Posterior vena cava (tissue), 2 donors: ENCODE measurements at regions not wholly inside any gene's neighbourhood (a gene's known extent, or its start where the extent isn't known, plus 50 kb on each side); places are given as distances from the start of the nearest gene placed in this dataset.
"Not testable (repeated sequence)": the region's sequence is repeated elsewhere in the genome, so short reads cannot be mapped to it uniquely, and the experiment has no call there.

Experiments
- DNase-seq: peaks from one replicate; pipeline ENCODE4 v3.0.0-alpha.2; 2020; ENCODE audit warnings: low spot score
- intact Hi-C, 2 donors: fragments of 100-400 bp; cut with DNase I; formaldehyde crosslinking; loops; one replicate each; pipeline versions ENCODE4 v1.14.1 to v1.14.2; 2022 to 2023
- donor health status: DM: yes; HTN: yes; CAD: no.
- donor health status: DM: yes; HTN: yes; CAD: no.

DNA sequence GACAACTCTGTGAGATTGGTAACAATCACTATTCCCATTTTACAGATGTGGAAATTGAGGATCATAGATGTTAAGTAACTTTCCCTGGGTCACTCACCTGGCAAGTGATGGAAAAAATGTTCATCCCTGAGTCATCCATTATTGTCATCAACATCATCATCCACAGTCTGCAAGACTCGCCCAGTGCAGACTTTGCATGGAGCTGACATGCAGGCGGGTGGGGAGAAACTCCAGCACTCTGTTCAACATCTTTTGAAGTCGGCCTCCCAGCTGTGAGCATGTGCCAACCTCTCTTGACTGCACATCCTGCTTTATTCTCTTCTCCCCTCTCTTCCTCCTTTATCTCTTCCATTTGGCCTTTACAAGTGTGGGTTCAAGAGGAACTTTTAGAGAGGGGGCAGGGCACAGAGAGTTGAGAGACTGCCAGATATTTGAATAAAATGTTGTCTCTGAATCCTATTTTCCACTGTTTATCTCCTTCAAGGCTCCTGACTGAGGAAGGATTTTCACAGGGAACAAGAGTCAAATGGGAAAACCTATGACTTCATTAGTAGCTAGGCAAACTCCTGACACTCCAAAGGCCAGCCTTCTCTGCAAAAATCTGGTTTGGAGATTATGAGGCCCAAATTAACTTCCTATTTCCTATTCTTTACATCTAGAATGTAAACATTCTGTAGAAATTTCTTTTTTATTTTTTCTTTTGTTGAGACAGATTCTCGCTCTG lies 283.7 kb upstream of the PODXL start:
- intact Hi-C loops: no loop called here
- DNase-seq: no peak

DNA sequence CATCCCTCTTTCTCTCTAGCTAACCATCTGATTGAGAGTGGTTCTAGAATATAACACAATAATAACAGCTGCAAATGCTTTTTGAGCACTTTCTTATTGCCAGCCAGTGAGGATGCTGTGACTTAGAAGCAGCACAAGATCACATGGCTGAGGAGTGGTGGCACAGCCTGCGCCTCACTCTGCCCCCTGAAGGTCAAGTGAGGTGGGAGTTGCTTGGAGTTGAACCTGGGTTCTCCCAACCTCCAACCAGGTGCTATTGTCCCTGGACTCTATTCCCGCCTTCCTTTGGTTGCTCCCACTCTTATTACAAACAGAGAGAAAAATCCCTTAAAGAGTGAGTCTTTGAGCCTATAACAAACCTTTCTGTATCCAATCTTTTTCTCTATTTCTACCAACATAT lies 280.3 kb upstream of the PODXL start:
- no peak for DNase-seq
- intact Hi-C loops: no loop called here

DNA sequence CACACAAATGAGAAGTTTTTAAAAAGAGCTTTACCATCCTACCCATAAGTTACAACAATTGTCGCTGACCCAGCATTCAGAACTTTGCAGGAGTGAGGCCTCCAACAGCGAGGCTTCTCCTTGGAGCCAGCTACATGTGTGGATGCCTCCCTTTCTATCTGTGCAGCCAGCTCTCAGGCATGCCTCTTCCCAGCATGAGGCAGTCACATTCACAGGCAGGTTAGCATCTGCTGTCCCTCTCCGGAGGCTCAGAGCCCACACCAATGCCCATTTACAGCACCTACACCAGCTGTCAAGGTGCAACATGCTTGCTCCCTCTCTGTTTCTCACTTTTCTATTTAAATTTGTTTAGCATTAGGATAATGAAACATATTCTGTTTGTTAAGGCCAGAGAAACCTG lies 278.7 kb upstream of the PODXL start:
- intact Hi-C loops: no loop called here
- no peak for DNase-seq

DNA sequence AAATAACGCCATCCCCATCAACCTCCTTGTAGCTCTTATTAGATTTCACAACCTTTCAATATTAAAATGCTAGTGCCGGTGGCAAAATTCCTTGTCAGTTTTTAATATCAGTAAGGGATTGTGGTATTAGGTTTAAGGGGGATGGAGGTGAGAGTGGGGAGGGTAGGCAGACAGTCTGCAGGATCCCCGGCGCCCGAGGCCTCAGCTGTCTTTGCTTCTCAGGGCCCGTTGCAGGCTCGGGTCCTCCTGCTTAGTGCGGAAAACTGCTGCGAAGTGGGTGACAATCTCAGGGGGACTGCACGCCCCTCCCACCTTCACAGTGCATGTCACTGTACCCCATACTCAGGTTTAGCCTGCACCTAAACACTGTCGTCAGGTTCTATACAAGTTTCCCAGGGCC lies 274.3 kb upstream of the PODXL start:
- DNase-seq: no peak
- intact Hi-C loops: no loop called here

DNA sequence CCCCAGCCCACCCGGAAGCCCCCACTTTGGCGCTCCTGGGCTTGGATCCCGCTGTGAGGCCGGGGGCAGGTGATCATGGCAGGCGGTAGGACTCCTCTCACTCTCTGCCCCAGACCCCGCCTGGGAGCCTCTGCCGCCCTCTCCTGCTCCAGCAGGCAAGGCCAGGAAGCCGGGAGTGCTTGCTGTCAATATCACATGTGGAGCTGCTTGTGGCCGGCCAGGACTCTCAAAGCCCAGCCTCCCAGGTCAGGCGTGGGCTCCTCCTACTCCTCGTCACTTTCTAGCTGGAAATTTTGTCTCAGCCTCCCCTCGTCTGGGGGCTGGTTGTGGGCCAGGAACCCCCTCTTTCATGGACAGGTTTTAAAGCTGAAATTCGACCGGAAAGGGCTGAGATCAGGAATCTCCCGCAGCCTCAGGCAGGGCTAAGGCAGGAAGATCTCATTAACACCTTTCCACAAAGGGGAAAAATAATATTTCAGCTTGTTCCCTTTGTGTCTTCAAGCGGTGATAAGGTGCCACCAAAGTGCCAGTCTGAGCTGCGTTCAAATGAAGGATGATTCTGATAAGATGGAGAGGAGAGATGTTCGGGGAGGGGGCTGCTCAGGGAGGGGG lies 273.6 kb upstream of the PODXL start:
- intact Hi-C loops: no loop called here

DNA sequence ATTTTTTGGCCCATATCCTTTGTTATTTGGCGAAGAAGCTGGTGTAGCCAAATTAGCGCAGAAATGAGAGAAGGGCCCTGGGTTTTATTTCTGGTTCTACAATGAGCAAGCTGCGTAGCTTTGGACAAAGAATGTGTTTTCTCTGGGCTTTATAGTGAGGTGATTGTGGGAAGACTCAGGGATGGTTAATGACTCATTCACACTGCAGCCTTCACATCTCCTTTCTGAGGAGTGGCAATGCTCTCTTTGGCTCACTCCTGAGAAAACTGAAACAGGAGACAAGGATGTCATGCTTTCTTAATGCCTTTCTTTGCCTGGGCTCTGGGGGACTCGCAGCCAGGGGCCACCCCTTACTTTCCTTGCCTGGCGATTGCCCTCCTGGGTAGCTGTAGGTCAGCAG lies 271.0 kb upstream of the PODXL start:
- DNase-seq: no peak
- intact Hi-C loops: no loop called here

More for the DNA sequence above, 273.6 kb upstream of the PODXL start:
- no peak for DNase-seq

DNA sequence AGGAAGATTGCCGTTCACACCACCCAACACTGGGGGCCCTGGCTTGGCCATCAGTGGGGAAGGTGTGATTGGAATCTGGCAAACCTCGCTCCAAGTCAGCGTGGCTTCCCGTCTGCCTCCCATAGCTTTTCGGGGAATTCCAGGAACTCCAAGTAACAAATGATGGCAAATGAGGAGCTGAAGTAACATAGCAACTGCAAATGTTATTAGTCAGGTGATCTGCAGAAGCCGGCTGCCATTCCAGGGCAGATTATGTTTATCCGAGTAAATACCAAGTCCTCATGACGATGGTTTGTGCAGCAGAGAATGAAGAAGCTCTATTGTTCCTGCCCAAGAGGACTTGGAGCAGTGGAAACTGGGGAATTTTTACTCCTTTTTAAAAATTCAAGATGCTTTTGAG lies 270.5 kb upstream of the PODXL start:
- intact Hi-C loops: no loop called here
- DNase-seq: no peak

DNA sequence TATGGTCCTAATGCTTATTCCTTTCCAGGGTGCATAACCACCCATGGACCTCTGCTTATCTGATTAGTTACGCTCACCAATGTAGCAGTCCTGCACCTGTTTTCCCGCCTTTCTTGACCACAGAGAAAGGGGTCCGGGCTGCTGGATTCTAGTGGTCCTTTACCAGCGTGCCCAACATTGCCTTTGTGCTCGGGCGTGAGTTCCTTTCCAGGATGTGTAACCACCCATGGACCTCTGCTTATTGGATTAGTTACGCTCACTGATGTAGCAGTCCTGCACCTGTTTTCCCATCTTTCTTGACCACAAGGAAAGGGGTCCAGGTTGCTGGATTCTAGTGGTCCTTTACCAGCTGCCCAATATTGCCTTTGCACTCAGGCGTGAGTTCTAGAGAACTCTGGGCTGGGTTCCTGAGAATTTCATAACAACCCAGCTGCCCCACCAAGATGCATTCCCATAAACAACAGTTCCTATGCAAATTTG lies 267.6 kb upstream of the PODXL start:
- DNase-seq, intact Hi-C loops: not testable (repeated sequence)

DNA sequence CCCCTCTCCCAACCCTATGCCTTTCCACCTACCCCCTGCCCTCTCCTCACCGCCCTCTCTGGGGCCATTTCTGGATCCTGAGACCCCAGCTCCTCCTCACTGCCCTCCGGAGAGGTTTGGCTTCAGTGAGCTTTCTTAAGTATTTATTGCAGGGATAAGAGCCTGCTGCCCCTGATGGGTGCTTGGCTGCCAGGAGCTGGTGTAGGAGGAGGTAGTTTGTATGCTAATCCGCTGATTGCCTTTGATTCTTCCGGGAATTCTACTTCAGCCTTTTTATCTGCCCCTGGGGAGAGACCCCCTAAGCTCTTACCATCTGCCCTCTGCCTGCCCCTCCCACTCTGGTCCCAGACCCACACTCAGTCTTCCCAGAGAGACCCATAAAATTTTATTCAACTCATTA lies 263.5 kb upstream of the PODXL start:
- no peak for DNase-seq
- intact Hi-C loops: no loop called here

DNA sequence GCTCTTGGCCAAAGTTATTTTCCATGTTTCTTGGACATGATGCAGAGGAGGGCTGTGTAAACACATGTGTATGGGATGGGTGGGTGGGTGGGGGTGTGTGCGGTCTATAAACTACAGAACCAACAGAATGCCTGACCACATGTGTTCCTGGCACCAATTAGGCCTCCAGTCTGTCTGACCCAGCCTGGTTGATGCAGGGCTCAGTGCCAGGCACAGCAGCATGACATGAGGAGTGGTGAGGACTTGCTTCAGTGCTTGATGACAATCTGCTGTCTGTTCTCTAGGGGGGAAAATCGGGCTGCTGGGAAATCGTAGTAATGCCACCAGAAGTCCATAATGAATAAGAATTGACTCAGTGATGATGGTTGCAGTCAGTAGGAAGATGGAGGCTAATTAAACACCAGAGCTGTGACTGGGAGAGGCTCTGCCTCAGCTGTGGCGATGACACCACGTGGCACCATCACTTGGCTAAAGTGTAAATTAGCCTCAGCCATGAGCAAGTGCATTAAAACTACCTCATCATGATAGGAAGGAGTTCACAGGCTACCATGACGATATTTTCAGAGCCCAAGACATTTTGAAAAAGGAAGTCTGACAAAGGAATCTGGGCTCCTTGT lies 260.1 kb upstream of the PODXL start:
- intact Hi-C loops: no loop called here

DNA sequence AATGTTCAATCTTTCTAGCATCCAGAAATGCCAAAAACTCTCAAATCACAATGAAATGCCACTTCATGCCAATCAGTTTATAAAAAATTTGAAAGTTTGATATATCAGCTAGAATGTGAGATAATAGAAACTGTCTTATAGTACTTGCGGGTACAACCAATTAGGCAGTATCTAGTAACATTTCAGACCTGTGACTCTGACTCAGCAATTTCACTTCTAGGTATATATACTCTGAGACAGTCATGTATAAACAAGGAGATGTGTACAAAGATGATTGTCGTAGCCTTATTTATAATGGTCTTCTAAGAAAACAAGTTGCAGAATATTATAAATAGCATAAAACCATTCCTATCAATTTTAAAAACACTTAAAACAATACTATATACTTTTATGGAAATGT lies 252.3 kb upstream of the PODXL start:
- no peak for DNase-seq
- intact Hi-C loops: no loop called here

More for the DNA sequence above, 260.1 kb upstream of the PODXL start:
- no peak for DNase-seq

DNA sequence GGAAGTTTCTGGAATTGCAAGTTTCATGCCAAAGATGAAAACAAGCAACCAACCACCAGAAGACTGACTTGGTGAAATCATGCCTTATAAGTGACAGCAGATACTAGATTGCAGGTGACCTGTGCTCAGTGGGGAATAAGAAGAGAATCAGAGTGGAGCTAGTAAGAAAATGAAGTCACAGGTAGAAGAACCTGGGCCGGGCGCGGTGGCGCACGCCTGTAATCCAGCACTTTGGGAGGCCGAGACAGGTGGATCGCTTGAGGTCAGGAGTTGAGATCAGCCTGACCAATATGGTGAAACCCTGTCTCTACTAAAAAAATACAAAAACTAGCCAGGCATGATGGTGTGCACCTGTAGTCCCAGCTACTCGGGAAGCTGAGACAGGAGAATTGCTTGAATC lies 251.7 kb upstream of the PODXL start:
- not testable (repeated sequence) for DNase-seq

DNA sequence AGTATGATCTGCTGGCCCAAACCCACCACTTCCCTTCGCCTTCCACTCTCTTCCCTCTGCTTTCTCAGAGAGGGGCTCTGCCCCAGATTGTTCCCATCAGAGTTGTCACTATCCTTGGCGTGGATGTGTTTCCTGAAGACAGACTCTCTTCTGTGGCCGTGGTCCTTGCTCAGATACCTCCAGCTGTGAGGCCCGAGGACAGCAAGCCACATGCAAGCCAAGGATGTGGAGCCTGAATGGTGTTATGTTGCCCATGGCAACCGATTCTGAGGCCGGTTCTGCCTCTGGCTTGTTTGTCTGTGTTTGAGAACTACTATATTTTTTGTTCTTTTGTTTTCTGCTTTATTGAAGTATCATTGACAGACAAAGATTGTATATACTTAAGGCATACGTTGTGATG lies 247.4 kb upstream of the PODXL start:
- DNase-seq: no peak
- intact Hi-C loops: no loop called here

More for the DNA sequence above, 251.7 kb upstream of the PODXL start:
- intact Hi-C loops: not testable (repeated sequence)

DNA sequence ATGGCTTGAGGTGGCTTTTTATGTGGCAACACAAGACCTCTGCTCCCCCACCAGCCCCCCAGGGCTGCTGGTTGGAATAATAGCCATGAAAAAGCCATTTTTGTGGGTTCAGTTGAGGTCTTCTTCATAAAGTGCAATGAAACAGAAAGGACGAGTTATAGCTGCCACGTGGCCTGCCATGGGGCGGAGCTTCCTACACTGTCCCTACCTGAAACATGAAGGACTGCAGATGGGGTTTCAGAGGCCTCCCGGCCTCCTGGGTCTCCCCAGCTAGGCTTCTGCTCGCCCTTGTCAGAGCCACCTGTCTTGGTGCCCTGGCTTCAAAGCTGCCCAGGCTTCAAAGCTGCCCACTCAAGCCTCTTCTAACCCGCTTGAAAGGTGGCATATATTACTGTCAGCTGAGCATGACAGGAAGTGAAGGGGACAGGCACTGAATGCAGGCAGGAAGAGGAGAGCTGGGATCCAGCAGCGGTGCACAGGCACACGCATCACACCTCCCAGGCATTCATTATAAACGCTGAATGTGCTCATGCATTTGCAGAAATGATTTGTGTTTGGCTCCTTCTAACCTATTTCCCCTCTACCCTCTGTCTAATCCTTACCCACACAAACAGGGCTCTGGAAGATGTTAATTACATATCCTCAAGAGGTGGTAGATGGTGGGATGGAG lies 245.9 kb upstream of the PODXL start:
- intact Hi-C loops: no loop called here
- no peak for DNase-seq

DNA sequence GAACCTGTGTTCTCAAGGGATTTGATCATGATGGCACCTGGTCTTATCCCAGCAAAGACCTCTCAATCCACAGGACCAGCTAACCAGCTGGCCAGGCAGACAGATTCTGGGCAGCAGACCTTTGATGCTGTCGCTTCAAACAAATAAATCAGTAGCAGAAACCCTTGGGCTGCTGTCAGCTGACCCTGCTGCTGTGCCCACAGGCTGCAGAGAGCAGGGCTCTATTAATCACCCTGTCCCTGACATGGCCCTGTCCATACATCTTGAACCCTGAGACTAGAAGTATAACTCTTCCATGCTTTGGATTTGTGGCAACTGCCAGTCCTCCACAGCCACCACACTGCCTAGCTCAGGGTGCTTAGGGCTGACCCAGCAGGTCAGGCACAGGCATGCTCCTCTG lies 244.1 kb upstream of the PODXL start:
- intact Hi-C loops: no loop called here
- DNase-seq: no peak

DNA sequence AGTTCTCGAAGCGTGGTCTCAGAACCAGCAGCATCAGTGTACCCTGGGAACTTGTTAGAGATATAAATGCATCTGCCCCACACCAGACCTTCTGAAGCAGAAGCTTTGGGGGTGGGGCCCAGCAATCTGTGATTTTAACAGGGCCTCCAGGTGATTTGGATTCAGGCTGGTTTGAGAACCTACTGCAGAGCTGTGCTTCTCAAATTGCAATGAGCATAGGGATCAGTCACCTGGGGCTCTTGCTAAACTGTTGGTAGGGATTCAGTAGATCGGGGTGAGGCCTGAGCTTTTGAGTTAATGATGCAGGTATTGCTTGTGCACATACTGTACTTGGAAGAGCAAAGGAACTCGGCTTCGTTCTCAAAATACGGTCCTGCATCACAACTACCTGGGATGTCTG lies 243.6 kb upstream of the PODXL start:
- intact Hi-C loops: no loop called here
- DNase-seq: no peak

DNA sequence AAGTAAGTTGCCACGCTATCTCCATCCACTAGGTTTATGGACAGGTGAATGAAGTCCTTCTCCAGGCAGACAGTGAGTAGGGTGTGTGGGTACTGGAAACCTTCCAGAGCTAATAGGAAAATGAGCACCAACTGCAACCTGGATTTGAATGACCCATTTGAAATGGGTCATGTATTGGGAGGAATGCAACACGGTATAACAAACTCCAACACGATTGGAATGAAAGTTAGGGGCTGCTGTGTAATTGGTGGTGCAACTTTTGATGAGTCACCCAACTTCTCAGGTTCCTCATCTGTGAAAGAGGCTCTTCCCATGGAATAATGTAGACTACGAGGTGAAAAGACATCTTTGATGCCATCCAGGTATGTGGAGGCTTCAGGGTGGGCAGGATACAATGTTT lies 241.4 kb upstream of the PODXL start:
- intact Hi-C loops: no loop called here
- DNase-seq: no peak

DNA sequence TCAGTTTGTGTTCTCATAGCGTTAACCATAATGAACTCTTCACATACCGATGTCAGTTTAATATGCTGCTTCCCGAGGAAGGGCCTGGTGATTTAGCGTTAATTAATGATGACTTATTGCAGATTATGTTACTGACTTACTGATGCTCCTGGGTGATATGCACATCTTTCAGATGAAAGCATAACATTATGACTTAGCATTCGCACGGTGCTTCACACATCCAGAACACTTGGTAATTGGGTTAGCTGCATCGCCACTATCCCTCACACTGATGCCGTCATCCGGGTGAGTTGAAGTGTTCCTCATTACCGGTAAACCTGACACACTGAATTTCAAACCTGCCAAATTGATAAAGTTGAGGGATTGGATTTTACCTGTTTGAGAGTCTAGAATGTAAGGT lies 239.0 kb upstream of the PODXL start:
- intact Hi-C loops: no loop called here
- no peak for DNase-seq

DNA sequence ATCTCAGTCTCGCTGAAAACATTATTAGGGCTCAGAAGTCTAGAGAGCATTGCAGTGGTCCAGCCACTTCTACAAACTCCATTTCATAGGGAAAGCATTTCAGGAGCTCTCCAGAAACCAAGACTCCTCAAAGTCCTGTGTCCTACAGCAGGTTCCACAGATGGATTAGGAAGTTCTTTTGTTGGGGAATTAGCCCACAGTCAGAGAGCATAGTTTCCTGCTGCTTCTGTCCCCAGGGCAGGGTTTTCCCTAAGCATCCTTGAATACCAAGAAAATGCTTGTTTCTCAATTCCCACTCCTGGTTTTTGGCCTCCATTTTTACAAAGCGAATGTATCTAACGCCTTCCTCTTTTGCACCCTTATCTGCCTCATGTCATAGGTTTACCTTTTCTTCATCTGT lies 235.9 kb upstream of the PODXL start:
- intact Hi-C loops: no loop called here
- no peak for DNase-seq

DNA sequence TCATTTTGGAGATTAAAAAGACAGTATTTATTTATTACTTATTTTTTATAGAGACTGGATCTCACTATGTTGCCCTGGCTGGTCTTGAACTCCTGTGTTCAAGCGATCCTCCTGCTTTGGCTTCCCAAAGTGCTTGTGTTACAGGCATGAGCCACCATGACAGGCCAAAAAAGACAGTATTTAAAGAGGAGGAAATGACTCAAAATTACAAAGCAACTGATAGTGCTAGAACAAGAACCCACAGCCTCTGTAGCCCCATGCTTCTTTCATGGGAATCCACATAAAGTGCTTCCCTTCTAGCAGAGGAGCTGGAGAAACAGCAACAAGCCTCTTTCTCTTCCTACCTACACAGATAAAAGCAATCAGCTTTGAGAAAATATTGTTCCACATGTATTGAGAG lies 230.7 kb upstream of the PODXL start:
- intact Hi-C loops: no loop called here
- DNase-seq: no peak
